ENCODE measurements at regions not wholly inside any gene's neighbourhood (a gene's known extent, or its start where the extent isn't known, plus 50 kb on each side); places are given as distances from the start of the nearest gene placed in this dataset.
"Not testable (repeated sequence)": the region's sequence is repeated elsewhere in the genome, so short reads cannot be mapped to it uniquely, and the experiment has no call there.

DNA sequence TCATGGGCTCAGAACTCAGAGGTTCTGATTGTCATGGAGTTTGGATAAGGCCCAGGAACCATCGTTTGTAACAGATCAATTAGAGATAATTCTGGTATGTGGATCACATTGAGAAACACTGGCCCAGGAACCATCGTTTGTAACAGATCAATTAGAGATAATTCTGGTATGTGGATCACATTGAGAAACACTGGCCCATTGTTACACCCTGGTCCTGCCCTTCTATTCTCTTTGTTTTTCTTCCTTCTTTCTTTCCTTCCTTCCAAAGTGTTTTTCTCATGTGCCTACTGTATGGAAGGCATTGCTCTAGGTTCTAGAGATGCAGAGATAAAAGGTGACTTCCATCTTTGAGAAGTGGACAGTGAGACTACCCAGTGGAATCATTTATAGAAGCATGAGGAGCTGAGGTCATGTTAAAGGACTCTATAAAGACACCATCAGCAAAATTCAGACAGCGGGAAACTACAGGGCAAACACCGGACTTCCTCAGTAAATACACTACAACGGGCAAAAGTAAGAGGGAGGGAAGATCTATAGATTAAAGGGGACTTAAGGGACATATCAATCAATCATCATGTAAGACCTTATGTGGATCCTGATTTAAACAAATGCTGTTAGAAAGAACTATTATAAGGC is 153.8 kb downstream of the UNC5CL start:
- no peak for DNase-seq (ENCODE audit: low read depth)

DNA sequence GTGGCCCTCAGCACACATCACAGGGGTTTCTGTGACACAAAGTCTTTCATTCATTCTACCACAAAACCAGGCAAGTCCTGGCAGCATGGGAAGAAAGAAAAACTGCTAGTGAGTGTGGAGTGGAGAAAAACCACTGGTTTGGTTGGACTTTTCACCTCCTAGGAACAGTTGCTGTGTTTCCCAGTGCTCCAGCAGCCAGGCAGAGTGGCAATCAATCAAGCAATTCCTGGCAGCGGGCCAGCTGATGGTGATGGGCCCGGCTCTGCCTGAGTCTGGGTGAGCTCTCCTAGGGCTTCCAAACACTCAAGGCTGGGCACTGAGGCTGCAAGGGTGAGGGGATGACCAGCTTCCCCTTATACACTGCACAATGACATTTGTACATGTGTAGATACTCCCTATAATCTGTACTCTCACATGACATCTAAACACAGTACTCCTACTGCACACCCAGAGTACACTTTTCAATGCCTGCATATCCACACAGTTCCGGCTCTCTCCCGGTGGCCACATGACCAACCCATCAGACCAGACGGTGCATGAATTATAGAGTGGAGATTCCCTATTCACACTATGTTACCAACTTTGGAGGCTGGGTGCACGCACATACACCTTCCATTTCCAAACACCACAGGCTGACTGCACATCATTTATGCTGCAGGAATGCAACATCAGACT is 156.6 kb downstream of the UNC5CL start:
- DNase-seq (ENCODE audit: low read depth): no peak

DNA sequence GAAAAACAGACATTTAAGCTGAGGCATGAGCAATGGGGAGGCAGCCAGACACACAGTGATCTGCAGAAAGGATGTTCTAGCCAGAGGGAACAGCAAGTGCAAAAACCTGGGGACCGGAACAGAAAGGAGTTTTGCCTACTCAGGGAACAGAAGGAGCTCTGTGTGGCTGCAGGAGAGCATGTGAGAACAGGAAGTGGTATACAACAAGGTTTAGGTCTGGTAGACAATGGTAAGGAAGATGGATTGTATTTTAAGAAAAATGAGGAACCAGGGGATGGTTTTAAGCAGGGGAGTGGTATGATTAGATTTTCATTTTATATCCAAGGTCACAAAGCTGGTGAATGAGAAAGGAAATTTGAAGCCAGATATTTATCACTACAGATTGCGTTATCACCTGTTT is 157.5 kb downstream of the UNC5CL start:
- no peak for DNase-seq (ENCODE audit: low read depth)

DNA sequence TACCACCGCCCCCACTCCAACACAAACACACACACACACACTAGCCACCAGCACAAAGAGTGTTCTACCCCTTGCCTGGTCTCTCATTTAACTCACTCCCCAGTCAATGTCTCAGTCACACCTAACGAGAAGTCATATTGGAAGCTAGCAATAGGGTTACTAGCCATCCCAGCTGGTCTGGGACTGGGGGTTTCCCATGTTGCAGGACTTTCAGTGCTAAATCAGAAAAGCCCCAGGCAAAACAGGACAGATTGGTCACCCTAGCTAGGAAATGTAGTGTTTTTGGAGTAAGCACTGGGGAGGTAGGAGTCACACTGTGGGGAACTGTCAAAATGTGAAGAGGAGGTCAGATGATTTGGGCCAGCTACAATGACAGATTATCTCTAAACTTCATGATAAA is 158.1 kb downstream of the UNC5CL start:
- DNase-seq (ENCODE audit: low read depth): no peak

DNA sequence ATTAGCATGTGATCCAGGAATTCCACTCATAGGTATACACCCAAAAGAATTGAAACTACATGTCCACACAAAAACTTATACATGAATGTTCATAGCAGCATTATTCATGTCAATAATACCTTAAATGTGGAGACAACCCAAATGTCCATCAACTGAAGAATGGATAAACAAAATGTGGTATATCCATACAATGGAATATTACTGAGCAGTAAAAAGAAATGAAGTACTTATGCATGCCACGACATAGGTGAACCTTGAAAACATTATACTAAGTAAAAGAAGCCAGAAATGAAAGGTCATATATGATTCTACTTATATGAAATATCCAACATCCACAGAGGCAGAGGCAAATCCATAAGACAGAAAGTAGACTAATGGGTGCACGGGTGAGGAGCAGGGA is 159.9 kb downstream of the UNC5CL start:
- DNase-seq (ENCODE audit: low read depth): no peak

DNA sequence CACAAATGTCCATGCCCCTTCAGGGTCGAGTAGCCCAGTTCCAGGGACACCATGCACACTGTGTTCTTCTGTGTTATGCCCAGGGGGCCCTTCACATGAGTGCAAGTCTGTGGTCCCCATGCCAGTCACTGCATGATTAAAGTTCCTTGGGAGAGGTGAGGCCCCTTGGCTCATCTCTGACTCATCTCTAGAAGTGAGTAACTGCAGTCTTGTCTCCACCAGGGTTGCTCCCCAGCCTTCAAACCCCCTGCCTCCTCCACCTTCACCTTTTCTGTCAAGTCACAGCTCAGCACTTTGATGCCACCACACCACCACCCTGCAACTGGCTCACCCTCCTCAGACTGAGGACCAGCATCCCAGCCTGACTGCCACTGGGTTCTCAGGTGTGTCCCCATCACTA is 161.7 kb downstream of the UNC5CL start:
- peak; percentile 14 for DNase-seq (ENCODE audit: low read depth)

DNA sequence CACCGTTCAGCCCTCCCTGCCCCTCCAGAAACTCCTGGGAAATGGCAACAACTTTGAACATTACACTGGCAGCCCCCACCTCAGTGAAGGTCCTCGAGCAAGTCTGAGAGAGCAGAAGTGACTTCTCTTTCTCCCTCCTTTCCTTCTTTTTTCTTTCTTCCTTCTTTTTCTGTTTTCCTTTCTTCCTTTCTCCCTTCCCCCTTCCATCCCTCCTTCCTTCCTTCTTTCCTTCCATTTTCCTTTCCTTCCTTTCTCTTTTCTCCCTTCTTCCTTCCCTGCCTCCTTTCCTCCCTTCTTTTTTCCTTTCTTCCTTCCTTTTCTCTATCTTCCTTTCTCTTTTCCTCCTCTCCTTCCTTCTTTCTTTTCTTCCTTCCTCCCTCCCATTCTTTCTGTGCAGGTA is 162.7 kb downstream of the UNC5CL start:
- DNase-seq (ENCODE audit: low read depth): no peak

DNA sequence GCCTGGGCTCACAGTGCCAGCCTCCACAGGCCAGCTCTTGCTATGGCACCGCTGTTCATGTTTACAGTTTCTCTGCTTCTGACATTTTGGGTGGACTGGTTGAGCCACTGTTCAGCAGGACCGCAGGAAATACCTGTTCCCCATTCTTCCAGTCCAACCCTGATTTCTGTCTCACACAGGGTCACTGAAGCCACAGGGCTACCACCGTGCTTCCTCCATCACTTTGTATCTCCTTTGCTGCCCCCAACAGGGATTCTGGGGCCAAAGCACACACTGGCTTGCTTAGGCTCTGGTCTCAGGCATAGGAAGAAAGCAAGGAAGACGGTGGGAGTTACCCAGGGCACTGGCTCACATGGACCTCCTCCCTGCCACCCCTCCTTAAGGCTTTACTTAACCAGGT is 164.5 kb downstream of the UNC5CL start:
- DNase-seq (ENCODE audit: low read depth): no peak

DNA sequence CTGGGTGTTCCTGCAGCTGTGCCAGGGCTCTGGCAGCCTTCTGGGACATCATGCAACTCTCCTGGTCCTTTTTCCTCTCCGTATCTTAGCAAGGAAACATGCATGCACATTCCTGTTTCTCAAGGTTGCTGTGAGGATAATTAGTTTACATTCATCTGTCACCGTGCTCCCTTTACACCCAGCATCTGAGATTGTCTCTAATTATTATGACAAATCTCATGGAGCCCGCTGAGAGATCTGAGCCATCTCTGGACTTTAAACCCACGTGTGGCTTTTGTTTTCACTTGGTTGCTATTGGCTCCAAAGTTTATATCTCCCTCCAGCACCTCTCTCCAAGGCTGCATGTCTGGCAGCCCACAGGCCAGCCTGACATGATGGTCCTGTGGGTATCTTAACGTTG is 167.6 kb downstream of the UNC5CL start:
- DNase-seq (ENCODE audit: low read depth): no peak

DNA sequence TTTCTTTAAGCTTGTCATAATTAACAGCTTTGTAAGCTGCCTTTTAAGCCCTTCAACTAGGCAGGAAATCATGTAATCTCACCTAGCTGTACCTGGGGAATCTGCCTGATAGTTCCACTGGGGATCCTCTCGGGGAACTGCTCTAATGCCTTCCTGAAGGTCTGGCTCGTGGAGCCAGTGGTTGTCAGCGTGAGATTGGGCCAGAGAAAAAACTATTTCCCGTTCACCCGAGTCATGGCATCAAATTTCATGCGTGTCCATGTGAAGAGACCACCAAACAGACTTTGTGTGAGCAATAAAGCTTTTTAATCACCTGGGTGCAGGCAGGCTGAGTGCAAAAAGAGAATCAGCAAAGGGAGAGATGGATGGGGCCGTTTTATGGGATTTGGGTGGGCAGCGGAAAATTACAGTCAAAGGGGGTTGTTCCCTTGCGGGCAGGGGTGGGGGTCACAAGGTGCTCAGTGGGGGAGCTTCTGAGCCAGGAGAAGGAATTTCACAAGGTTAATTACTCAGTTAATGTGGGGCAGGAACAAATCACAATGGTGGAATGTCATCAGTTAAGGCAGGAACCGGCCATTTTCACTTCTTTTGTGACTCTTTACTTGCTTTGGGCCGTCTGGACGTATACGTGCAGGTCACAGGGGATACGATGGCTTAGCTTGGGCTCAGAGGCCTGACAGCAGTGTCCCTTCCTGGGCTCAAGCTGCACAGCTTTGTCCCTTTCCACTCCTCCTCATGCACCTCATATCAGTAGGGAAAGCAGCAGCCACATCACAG is 170.7 kb downstream of the UNC5CL start:
- not testable (repeated sequence) for DNase-seq (ENCODE audit: low read depth)

DNA sequence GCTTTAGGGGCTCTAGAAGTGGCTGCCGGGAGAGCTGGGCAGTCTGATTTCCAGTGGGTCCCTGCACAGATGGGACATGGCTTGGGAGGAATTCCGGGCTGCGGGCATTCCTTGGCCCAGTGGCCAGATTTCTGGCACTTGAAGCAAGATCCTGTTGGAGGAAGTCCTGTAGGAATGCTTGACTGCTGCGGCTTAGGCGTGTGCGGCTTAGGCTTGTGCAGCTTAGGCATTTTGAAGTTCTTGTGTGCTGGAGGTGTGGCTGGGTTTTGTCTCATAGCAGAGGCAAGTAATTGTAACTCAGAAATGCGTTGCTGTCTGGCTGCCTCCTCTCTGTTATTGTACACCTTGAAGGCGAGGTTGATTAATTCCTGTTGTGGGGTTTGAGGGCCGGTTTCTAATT is 171.5 kb downstream of the UNC5CL start:
- DNase-seq (ENCODE audit: low read depth): not testable (repeated sequence)

DNA sequence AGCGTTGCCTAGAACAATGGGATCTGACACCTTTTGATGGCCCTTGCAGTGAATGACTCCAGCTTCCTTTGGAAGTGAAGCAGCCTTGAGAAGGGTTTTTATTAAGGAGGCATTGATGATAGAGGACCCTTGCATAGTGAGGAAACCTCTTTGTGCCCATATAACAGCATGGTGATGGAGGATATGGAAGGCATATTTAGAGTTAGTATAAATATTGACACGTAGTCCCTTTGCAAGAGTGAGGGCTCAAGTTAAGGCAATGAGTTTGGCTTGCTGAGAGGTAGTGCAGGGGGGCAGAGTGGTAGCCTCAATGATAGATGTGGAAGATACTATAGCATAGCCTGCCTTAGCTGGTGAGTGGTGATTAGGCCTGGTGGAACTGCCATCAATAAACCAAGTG is 173.8 kb downstream of the UNC5CL start:
- DNase-seq (ENCODE audit: low read depth): not testable (repeated sequence)

DNA sequence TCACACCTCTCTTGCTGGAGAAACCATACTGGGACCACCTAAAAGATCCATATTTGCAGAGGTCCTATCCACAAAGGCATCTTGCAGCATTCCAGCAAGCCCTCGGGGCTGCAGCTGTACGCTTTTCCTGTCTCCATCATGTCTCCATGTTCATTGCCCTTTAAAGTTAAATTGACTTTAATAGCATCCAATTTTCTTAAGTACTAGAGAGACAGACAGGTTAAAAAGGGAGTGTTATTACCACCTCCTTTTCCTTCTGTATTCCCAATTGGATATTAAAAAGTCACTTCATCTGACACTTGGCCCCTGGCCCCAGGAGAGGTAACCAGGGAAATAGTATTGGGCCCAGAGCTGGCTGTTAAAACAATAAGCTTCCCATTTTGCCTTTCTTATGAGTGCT is 178.6 kb downstream of the UNC5CL start:
- no peak for DNase-seq (ENCODE audit: low read depth)

DNA sequence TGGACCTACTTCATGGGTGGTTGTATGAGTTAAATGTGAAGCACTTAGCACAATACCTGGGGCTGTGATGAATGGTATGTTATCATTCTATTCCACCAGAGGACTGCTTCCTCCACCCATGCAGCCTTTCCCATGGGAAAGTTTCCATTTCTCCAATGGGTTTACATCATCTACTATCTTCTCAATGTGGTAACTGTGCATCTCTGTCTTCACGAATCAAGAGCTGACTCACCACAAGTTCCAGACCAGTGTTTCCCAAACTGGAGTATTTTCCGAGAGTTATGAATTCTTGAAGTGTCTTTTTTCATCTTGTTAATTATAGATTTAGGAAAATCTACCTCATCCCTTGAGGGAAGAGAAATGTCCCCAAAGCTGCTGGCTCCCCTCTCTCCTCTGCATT is 182.8 kb downstream of the UNC5CL start:
- peak; percentile 9 for DNase-seq (ENCODE audit: low read depth)

DNA sequence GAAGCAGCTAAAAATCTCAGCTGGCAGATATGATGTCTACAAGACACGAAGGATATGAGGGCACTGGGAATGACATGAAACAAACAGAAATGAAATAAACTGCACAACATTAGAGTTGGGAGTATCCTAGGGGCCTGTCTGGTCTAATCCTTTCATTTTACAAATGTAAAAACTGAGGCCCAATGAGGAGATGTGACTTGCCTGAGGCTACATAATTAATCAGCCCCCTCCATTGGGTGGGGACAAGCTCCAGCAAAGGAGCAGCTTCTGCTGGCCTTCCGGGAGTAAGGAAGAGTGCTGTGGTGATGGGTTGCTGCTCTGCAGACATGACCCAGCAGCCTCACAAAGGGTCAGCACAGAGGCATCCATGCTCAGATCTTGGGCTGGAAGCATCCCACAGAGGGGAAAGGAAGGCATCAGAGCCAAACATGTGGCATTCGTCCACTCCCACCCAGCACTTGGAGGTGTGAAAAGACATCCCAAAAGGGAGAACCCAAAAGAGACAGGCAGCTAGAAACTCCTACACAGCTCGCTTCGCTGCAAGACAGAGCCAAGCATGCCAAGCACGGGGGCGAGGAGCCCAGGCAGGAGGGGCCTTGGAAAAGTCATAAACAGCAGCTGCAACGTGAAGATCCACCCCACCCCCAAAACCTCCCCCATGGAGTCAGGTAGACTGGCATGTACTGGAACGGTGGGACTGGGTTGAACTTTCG is 183.7 kb downstream of the UNC5CL start:
- DNase-seq (ENCODE audit: low read depth): no peak

DNA sequence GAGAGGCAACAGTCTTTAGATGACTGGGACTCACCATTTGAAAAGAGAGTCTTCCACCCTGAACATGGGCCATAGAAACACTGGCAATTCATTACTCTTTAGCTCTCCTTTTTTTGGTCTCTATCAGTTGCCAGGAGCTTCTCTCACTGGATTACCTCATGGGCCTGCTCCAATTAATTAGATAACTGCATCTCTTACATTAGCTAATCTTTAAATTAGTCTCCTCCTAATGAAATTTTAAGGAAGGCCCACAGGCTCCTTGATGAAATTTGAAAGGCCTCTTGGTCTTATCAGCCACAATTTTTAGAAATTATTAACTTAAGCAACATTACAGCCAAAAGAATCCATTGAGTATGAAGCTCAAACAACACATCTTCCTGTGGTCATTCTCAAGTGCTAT is 184.4 kb downstream of the UNC5CL start:
- DNase-seq (ENCODE audit: low read depth): no peak

DNA sequence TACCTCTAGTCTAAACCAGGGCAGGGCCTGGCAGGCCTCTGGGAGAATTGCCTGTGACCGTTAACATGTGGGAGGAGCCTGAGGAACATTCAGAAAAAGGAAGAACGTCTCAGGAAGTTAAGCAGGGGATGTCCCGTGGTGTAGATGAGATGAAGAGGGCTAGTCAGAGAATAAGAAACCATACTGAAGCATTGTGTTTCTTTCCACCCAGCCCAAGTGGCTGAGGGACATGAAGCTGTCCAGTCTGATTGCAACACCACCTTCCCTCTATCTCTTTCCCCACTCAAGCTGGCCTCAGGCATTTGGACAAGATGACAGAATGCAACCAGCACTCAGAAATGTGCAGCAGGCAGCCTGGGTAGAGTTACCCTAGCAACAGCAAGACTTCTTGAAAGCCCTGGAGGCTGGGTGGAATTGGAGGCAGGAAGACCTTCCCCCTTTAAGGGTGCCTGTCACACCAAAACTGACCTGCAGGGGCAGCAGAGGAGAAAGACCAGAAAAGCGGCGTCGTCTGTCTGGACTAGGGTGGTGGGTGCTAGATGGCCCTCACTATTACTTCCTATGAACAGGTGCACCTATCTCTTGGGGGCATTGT is 186.1 kb downstream of the UNC5CL start:
- DNase-seq (ENCODE audit: low read depth): peak; percentile 37

DNA sequence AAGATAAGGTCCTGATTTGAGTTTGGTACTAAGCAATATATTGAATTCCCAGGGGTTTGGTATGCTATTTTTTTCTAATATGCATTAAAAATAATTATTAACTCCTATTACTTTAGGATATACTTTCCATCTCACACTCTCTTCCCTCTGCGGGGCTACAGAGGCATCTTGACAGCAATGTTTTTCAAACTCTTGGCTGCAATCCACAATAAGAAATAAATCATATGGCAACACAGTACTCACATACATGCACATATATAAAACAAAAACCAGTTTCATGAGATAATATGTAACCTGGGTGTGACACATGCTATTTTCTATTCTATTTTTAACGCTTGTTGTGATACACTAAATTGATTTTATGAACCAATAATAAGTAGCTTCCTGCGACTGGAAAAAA is 189.5 kb downstream of the UNC5CL start:
- no peak for DNase-seq (ENCODE audit: low read depth)

DNA sequence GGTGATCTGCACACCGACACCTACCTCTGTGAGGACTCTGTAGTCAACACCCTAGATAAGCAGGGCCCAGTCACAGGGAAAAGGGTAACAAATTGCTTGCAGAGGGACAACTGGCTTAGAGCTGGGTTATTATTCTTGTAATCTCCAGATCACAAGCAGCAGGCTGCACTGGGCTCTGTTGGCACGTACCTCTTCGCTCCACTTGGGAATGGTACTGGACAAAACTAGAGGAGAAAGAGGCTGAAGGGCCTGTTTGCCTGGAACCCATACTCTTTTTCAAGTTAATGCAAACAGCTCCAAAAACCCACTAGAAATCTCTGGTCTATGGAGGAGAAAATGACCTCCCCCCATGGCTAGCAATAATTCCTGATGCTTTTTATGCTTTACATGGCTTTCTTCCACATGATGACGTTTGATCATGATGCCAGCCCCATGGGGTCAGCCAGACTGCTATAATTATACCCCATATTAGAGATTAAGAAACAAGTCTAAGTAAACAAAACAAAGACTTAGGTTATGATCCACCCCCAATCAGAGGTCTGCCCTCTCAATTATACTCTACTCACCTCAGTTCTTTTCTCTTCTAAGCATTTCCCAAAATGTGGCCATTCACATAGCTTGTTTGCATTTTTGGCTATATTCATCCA is 190.0 kb downstream of the UNC5CL start:
- DNase-seq (ENCODE audit: low read depth): no peak

DNA sequence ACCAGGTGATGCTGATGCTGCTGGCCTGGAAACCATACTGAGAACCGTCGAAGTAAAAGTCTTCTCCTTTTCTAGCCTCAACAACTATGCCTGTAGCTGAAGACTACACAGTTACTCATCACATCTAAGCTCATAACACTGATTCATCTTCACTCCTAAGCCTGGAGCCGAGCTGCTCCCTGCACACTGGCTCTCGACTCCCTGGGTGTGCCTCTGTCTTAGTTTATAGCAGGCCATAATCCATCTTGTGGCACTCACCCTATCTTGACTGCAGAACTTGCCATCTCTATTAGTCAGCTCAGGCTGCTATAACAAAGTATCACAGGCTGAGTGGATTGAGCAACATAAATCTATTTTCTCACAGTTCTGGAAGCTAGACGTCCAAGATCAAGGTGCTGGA is 191.0 kb downstream of the UNC5CL start:
- peak; percentile 5 for DNase-seq (ENCODE audit: low read depth)

DNA sequence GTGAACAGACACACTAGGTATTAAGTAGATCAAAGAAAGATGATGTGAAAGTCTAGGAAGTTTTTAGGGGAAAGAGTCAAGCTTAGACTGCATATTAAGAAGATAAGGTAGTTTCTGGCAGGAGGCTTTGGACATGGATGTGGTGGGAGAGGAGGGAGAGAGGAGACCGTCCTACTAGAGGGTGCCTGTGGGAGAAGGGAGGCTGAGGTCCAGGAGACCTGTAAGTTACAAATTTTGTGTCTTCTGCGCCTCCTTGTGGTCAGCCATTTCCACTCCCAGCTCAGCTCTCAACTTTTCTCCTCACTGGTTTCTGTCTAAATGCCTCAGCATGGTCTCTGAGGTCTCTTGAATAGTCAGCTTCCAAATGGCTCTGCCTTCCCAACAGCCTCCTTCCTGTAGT is 193.5 kb downstream of the UNC5CL start:
- peak; percentile 48 for DNase-seq (ENCODE audit: low read depth)

DNA sequence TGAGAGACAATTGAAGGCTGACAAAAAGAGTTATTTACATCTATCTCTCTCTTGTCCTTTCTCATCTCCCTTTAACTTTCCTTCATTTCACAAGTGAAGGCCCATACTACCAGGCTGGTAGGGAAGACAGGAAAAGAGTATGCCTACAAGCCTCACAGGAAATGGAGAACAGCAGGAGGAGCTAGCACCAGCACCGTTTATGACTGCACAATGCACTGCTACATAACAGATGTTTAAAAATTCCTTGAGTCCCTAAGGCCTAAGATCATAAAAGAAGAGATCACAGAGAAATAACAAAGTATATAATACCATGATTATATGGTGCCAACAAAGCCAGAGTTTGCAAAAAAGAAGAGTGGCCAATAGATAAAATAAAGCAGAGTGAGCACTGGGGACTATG is 194.8 kb downstream of the UNC5CL start:
- no peak for DNase-seq (ENCODE audit: low read depth)

Measured in RPMI7951 (cell line).